Right lobe of liver (tissue), 4 donors: ENCODE measurements at regions not wholly inside any gene's neighbourhood (a gene's known extent, or its start where the extent isn't known, plus 50 kb on each side); places are given as distances from the start of the nearest gene placed in this dataset.

ENCODE experiments used
- POLR2A ChIP-seq: fragments of 450-650 bp; IDR thresholded peaks from one replicate; pipeline ENCODE4 v1.6.1; 2017; ENCODE audit warnings: antibody characterized with exemption, mild to moderate bottlenecking
- TF ChIP-seq, protein P1 (sequence below), 4 donors: fragments of 200-600 bp in 3 of 4; fragments of 450-650 bp in 1 of 4; IDR thresholded peaks; one replicate each; pipeline versions ENCODE4 v1.5.1 to v1.8.0; 2016 to 2022; ENCODE audit warnings: antibody characterized with exemption in 4 of 4, mild to moderate bottlenecking in 2 of 4
- donor health status: DM: no; HTN: no; CAD: no.
- donor health status: DM: no; HTN: no; CAD: no.
- donor health status: DM: no; HTN: yes; CAD: no.

DNA sequence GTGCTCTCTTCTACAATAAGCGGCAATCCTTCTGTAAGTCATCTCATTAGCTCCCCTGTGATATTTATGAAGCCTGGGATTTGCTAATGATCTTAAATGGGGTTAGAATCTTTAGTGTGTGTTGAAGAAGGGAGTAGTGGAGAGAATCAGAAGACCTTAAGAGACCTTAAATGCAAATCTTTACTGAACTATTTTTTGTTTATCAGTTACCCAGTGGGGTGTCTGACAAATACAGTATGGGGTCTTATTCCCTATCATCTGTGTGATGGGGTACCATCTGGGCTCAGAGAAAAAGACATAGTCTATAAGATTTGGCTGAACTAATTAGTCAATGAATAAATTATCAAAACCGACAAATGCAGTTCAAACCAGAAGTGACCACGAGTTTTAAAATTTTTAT lies 378.4 kb upstream of the SGCD start:
- TF ChIP-seq, protein P1, sequence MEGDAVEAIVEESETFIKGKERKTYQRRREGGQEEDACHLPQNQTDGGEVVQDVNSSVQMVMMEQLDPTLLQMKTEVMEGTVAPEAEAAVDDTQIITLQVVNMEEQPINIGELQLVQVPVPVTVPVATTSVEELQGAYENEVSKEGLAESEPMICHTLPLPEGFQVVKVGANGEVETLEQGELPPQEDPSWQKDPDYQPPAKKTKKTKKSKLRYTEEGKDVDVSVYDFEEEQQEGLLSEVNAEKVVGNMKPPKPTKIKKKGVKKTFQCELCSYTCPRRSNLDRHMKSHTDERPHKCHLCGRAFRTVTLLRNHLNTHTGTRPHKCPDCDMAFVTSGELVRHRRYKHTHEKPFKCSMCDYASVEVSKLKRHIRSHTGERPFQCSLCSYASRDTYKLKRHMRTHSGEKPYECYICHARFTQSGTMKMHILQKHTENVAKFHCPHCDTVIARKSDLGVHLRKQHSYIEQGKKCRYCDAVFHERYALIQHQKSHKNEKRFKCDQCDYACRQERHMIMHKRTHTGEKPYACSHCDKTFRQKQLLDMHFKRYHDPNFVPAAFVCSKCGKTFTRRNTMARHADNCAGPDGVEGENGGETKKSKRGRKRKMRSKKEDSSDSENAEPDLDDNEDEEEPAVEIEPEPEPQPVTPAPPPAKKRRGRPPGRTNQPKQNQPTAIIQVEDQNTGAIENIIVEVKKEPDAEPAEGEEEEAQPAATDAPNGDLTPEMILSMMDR (IDR thresholded peaks at IDR 0.05): no peak
- TF ChIP-seq POLR2A: no peak
